Type B pancreatic cell (in vitro differentiated cells): ENCODE measurements at regions not wholly inside any gene's neighbourhood (a gene's known extent, or its start where the extent isn't known, plus 50 kb on each side); places are given as distances from the start of the nearest gene placed in this dataset.

Experiments
- DNase-seq: peaks from one replicate; pipeline ENCODE4 v3.0.0; 2021; ENCODE audit warnings: mixed read lengths; ENCODE audit not compliant: unreplicated experiment; ENCODE audit errors: extremely low spot score
- H3K27ac Mint-ChIP-seq: 2 replicates; pipeline ENCODE4 v1.8.0; 2021; ENCODE audit warnings: mild to moderate bottlenecking, mixed read lengths
- H3K27me3 Mint-ChIP-seq: 2 replicates; pipeline ENCODE4 v1.8.0; 2021; ENCODE audit warnings: mixed read lengths
- H3K36me3 Mint-ChIP-seq: 2 replicates; pipeline ENCODE4 v1.8.0; 2021; ENCODE audit warnings: mixed read lengths
- H3K4me1 Mint-ChIP-seq: one replicate; pipeline ENCODE4 v1.8.0; 2021; ENCODE audit warnings: mixed read lengths; ENCODE audit not compliant: unreplicated experiment
- H3K4me3 Mint-ChIP-seq: 2 replicates; pipeline ENCODE4 v1.8.0; 2021; ENCODE audit warnings: mild to moderate bottlenecking, mixed read lengths
- H3K9me3 Mint-ChIP-seq: 2 replicates; pipeline ENCODE4 v1.8.0; 2021; ENCODE audit warnings: mixed read lengths
- CTCF ChIP-seq: fragments of 200-600 bp; sonication (generic); conservative IDR thresholded peaks from 2 replicates; pipeline ENCODE4 v1.5.0; 2021; ENCODE audit warnings: antibody characterized with exemption, mild to moderate bottlenecking

DNA sequence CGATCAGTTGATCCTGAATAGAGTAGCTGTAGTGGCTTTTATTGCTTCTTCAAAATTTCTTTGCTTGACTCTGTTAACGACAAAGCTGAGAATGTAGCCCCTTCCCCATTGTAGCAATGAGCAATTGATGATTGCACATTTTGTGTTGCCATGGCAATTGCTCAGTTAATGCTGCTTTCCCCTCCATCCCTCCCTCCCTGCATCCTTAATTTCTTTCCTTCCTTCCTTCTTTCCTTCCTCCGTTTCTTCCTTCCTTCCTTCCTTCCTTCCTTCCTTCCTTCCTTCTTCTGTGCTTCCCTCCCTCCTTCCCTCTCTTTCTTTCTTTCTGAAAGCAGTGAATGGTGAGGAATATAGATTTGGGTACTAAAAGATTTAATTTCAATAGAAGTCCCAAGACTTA lies 557.3 kb upstream of the MAP3K7 start:
- Mint-ChIP-seq H3K4me1 (peaks cover 14% of the 10 kb centered on the region), H3K27me3 (no peaks in the 10 kb centered on the region), H3K4me3 (no peak overlapping the region), H3K27ac (no peak overlapping the region), H3K9me3 (no peaks in the 10 kb centered on the region), H3K36me3 (no peaks in the 10 kb centered on the region)
- TF ChIP-seq CTCF, result no peak
- no peak for DNase-seq

GRCh38 chr6:91142154-91142553 lies 555.3 kb upstream of the MAP3K7 start:
- peaks cover 10% of the 10 kb centered on the region for H3K4me1 Mint-ChIP-seq
- no peak for TF ChIP-seq CTCF
- no peaks in the 10 kb centered on the region for H3K9me3 Mint-ChIP-seq
- no peak for DNase-seq
- H3K27me3 Mint-ChIP-seq, result no peaks in the 10 kb centered on the region
- H3K4me3 Mint-ChIP-seq, result no peak overlapping the region
- H3K27ac Mint-ChIP-seq, result no peak overlapping the region
- H3K36me3 Mint-ChIP-seq, result no peaks in the 10 kb centered on the region

GRCh38 chr6:91141346-91141745 lies 554.5 kb upstream of the MAP3K7 start:
- TF ChIP-seq CTCF, result no peak
- no peak overlapping the region for H3K4me3 Mint-ChIP-seq
- H3K36me3 Mint-ChIP-seq, result no peaks in the 10 kb centered on the region
- no peaks in the 10 kb centered on the region for H3K9me3 Mint-ChIP-seq
- H3K4me1 Mint-ChIP-seq, result peaks cover 11% of the 10 kb centered on the region
- no peak for DNase-seq
- no peak overlapping the region for H3K27ac Mint-ChIP-seq
- H3K27me3 Mint-ChIP-seq, result no peaks in the 10 kb centered on the region

DNA sequence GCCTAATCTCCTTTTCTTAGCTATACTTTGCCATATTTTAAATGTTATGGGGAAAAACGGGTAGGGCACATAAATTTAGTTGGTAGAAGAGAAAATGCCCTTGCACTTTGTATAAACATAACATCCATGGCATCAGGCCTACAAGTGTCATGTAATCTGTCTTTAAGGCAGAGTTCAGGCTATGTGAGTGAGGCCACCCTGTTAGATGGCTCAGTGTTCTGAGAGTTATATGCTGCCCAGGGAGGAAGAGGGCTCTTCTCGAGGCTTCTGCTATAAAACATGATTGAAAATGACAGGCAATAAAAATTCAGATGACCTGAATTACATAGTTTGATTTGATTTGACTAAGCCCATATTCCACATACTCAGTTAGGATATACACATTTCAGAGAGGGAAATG lies 553.6 kb upstream of the MAP3K7 start:
- Mint-ChIP-seq H3K4me3 (no peak overlapping the region), H3K4me1 (peaks cover 14% of the 10 kb centered on the region), H3K27me3 (no peaks in the 10 kb centered on the region)

DNA sequence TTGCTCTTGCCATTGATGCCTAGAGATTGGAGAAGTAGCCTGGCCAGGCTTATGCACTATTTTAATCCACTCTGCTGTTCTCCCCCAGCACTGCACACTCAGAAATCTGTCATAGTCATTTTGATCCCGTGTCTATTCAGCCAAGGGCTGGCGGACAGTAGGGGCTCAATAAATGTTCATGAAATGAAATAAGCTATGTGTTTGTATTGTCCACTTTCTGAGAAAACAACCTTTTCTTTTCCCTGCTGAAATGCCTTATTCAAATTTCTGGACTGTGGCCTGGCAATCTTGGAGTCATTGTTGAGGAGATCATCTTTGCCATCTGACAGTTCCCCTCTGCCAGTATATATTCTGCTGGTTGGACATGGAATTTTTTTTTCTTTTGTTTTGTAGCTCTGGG lies 550.4 kb upstream of the MAP3K7 start:
- no peaks in the 10 kb centered on the region for H3K27me3 Mint-ChIP-seq
- no peaks in the 10 kb centered on the region for H3K36me3 Mint-ChIP-seq
- DNase-seq, result no peak
- peaks cover 5% of the 10 kb centered on the region for H3K9me3 Mint-ChIP-seq
- TF ChIP-seq CTCF, result no peak
- H3K27ac Mint-ChIP-seq, result no peak overlapping the region
- H3K4me1 Mint-ChIP-seq, result peaks cover 20% of the 10 kb centered on the region
- H3K4me3 Mint-ChIP-seq, result no peak overlapping the region

More for the DNA sequence above, 553.6 kb upstream of the MAP3K7 start:
- Mint-ChIP-seq H3K36me3 (no peaks in the 10 kb centered on the region), H3K9me3 (no peaks in the 10 kb centered on the region), H3K27ac (no peak overlapping the region)
- TF ChIP-seq CTCF, result no peak
- DNase-seq, result no peak
